ENCODE measurements at regions not wholly inside any gene's neighbourhood (a gene's known extent, or its start where the extent isn't known, plus 50 kb on each side); places are given as distances from the start of the nearest gene placed in this dataset.

DNA sequence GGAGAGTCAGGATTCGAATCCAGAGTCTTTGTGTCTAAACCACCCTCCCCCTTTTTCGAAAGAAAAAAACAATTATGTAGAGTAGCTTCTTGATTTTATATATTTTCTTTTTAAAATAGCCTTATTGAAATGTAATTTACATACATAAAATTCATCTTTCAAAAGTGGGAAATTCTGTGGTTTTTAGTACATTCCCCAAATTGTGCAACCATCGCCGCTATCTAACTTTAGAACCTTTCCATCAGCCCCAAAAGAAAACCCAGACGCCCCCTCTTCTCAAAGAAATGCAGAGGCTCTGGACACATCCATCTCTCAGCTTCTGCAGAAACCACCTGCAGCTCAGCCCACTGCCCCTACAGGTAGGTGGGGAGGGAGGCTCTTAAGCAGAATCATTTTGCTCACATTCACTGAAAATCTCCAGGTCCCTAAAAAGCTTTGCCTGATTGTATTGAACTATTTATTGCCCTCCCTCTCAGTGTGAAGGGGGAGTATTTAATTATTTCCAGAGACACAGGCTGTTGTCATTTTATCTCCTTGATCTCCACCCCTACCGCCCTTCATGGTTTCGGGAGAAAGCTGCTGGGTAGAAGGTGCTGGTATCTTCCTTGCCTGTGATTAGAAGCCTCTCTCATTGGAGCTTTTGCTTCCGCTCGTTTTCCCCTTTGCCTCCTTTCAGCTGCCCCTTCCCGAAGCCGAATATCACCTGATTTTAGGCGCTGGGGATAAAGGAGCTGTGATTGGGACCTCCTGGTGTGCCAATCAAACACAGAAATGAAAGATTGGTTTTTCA lies 68.7 kb upstream of the KCNG1 start:
- DNase-seq = no peak

DNA sequence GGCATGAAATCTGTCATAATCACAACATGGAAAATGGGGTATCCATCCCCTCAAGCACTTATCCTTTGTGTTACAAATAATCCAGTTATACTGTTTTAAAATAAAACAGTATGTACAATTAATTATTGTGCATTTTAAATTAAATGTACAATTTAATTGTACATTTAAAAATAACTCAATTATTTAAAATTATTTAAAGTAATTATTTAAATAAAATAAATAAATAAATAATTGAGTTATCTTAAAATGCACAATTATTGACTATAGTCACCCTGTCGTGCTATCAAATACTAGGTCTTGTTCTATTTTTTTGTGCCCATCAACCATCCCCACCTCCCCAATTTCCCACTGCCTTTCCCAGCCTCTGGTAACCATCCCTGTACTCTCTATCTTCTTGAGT lies 66.9 kb upstream of the KCNG1 start:
- no peak for DNase-seq

GRCh38 chr20:51089272-51089781 lies 66.4 kb upstream of the KCNG1 start:
- DNase-seq = no peak

GRCh38 chr20:51087266-51087665 lies 64.4 kb upstream of the KCNG1 start:
- no peak for DNase-seq

- DNase-seq = no peak
Observed at GRCh38 chr20:51085769-51086168, 62.9 kb upstream of the KCNG1 start.

DNA sequence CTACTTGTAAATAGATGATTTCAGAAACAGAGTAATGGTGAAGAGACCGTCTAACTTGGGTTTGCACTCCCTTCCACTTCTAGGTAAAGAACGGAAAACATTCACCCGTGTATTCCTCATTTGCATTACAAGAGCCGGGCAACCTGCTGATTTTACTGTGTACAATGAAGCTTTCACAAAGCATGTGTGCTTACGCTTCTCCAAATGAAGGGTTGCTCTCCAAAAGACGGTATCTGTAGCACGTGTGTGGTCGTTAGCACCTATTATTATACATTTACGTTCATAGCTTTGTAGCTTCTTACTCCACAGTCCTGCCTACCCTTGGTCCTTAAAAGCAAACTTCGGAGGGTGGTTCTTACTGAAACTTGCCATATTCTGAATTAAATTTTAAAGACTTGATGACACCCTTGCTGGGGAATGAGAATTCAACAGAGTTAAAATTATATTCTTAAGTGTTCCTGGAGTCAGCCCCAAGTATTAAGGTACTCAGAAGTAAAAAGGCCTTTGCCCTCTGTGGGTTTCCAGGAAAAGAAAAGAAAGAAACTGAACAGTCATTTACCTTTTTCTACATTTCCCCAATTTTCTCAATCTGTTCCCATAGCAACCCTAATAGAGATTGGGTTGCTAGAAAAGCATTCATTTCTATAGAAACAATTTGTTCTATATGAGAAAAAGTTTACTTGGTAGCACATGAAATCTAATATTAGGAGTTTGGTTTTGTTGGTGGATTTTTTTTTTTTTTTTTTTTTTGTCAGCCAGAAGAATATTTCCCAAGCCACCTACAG lies 61.9 kb upstream of the KCNG1 start:
- no peak for DNase-seq

- DNase-seq = no peak
Observed at GRCh38 chr20:51083447-51083846, 60.5 kb upstream of the KCNG1 start.

- DNase-seq = no peak
Observed at GRCh38 chr20:51082988-51083387, 60.1 kb upstream of the KCNG1 start.

- DNase-seq = no peak
Observed at GRCh38 chr20:51080516-51080915, 57.6 kb upstream of the KCNG1 start.

GRCh38 chr20:51079488-51079887 lies 56.6 kb upstream of the KCNG1 start:
- DNase-seq = no peak

GRCh38 chr20:51077686-51078060 lies 54.8 kb upstream of the KCNG1 start:
- no peak for DNase-seq

- DNase-seq = no peak
Observed at GRCh38 chr20:51076786-51077685, 54.1 kb upstream of the KCNG1 start.

DNA sequence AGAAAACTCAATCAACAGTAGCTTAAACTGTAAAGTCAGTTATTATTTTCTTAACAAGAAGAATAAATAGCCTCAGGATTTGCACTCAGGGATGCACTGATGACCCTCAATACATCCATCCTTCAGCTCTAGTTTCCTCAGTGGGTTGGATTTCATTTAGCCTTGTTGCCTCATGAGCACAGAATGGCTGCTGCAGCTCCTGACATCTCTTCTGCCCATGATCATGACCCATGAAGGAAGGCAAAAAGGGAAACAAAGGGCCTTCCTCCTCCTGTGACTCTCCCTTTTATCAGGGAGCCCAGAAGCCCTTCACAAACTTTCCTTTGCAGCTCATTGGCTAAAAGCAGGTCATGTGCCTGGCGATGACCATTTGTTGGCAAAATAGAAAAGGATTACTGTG lies 51.2 kb upstream of the KCNG1 start:
- DNase-seq = no peak

Data from NCI-H146 (cell line).